GM18858 (cell line): ENCODE measurements at regions not wholly inside any gene's neighbourhood (a gene's known extent, or its start where the extent isn't known, plus 50 kb on each side); places are given as distances from the start of the nearest gene placed in this dataset.

Experiments
- ATAC-seq: cut with Tn5 transposase; IDR thresholded peaks from one replicate; pipeline ENCODE4 v1.9.1; 2021; ENCODE audit not compliant: unreplicated experiment

GRCh38 chr2:156647377-156648010 lies 211.3 kb downstream of the GPD2 start:
- no peak for ATAC-seq

- no peak for ATAC-seq
Observed at GRCh38 chr2:156648522-156648921, 212.3 kb downstream of the GPD2 start.

GRCh38 chr2:156649596-156649995 lies 213.4 kb downstream of the GPD2 start:
- ATAC-seq: no peak

- ATAC-seq: no peak
Observed at GRCh38 chr2:156652691-156653090, 216.5 kb downstream of the GPD2 start.

- ATAC-seq: no peak
Observed at GRCh38 chr2:156653675-156654074, 217.5 kb downstream of the GPD2 start.

GRCh38 chr2:156657809-156658208 lies 221.6 kb downstream of the GPD2 start:
- ATAC-seq: no peak

GRCh38 chr2:156659694-156660093 lies 223.5 kb downstream of the GPD2 start:
- no peak for ATAC-seq

GRCh38 chr2:156663757-156664409 lies 227.7 kb downstream of the GPD2 start:
- peak; percentile 72 for ATAC-seq

GRCh38 chr2:156666130-156666785 lies 230.1 kb downstream of the GPD2 start:
- ATAC-seq: no peak

- no peak for ATAC-seq
Observed at GRCh38 chr2:156670104-156670503, 233.9 kb downstream of the GPD2 start.

- no peak for ATAC-seq
Observed at GRCh38 chr2:156671706-156672361, 235.7 kb downstream of the GPD2 start.

- no peak for ATAC-seq
Observed at GRCh38 chr2:156672556-156673332, 236.6 kb downstream of the GPD2 start.

- no peak for ATAC-seq
Observed at GRCh38 chr2:156673333-156673615, 237.1 kb downstream of the GPD2 start.

- ATAC-seq: no peak
Observed at GRCh38 chr2:156673981-156674380, 237.8 kb downstream of the GPD2 start.

- ATAC-seq: no peak
Observed at GRCh38 chr2:156675896-156676295, 239.7 kb downstream of the GPD2 start.

GRCh38 chr2:156679820-156680219 lies 243.6 kb downstream of the GPD2 start:
- no peak for ATAC-seq

- ATAC-seq: no peak
Observed at GRCh38 chr2:156680266-156680665, 244.1 kb downstream of the GPD2 start.

- no peak for ATAC-seq
Observed at GRCh38 chr2:156687126-156687525, 250.9 kb downstream of the GPD2 start.

- ATAC-seq: no peak
Observed at GRCh38 chr2:156687715-156688114, 251.5 kb downstream of the GPD2 start.

- ATAC-seq: no peak
Observed at GRCh38 chr2:156689939-156690338, 253.8 kb downstream of the GPD2 start.

GRCh38 chr2:156691014-156691413 lies 254.8 kb downstream of the GPD2 start:
- no peak for ATAC-seq
